Transverse colon (tissue), 4 donors: ENCODE measurements at regions not wholly inside any gene's neighbourhood (a gene's known extent, or its start where the extent isn't known, plus 50 kb on each side); places are given as distances from the start of the nearest gene placed in this dataset.

Source experiments
- DNase-seq: peaks from one replicate; pipeline ENCODE4 v3.0.0-alpha.2; 2019
- H3K27ac ChIP-seq, 4 donors: fragments of 200-600 bp; sonication (generic); 2 replicates each; pipeline ENCODE4 v1.5.1; 2016 to 2018; ENCODE audit warnings: inconsistent platforms in 4 of 4
- H3K27me3 ChIP-seq: fragments of 200-600 bp; sonication (generic); 2 replicates; pipeline ENCODE4 v1.5.1; 2017; ENCODE audit warnings: inconsistent platforms
- H3K36me3 ChIP-seq, 4 donors: fragments of 200-600 bp; sonication (generic); 2 replicates each; pipeline ENCODE4 v1.5.1; 2017 to 2019; ENCODE audit warnings: inconsistent platforms in 4 of 4
- H3K4me1 ChIP-seq, 4 donors: fragments of 200-600 bp; sonication (generic); 2 replicates each; pipeline ENCODE4 v1.5.1; 2017 to 2020; ENCODE audit warnings: inconsistent platforms in 4 of 4
- H3K4me3 ChIP-seq, 4 donors: fragments of 200-600 bp; sonication (generic); 1 replicate in 1 of 4; 2 replicates in 3 of 4; pipeline versions ENCODE4 v1.5.1 to v1.6.1; 2017 to 2019; ENCODE audit warnings: inconsistent platforms in 4 of 4
- H3K9me3 ChIP-seq, 2 donors: fragments of 200-600 bp; sonication (generic); 2 replicates each; pipeline ENCODE4 v1.5.1; 2017 to 2019; ENCODE audit warnings: inconsistent platforms in 2 of 2
- EP300 ChIP-seq: sonication (generic); formaldehyde crosslinking; IDR thresholded peaks from one replicate; pipeline ENCODE4 v1.6.1; 2017; ENCODE audit warnings: antibody characterized with exemption, low read depth
- POLR2A ChIP-seq: fragments of 450-650 bp; IDR thresholded peaks from one replicate; pipeline ENCODE4 v1.6.1; 2016; ENCODE audit warnings: antibody characterized with exemption, mild to moderate bottlenecking, moderate library complexity
- POLR2AphosphoS5 ChIP-seq, 3 donors: sonication (generic); formaldehyde crosslinking; IDR thresholded peaks; one replicate each; pipeline ENCODE4 v1.6.1; 2016; ENCODE audit warnings: antibody characterized with exemption in 3 of 3
- WGBS, 2 donors: methylation state at CpG; one replicate each; pipeline ENCODE4 v1.1.5; 2018; ENCODE audit warnings: low coverage in 1 of 2; 5-methylcytosine and 5-hydroxymethylcytosine counted together
- in situ Hi-C, 4 donors: fragments of 200-750 bp; cut with MboI; loops; one replicate each; pipeline versions ENCODE4 v1.15.0 to v1.15.1; 2017; ENCODE audit warnings: low sequenced_read_pairs in 3 of 4, low pct_ligation_motif_present in 1 of 4, low pct_unique_long_range_greater_than_20kb in 1 of 4
- intact Hi-C: fragments of 100-400 bp; cut with DNase I; formaldehyde crosslinking; loops from one replicate; pipeline ENCODE4 v1.15.1; 2023; ENCODE audit warnings: low total_unique reads
- TF ChIP-seq, protein P1 (sequence below), 5 experiments: fragments of 200-600 bp in 3 of 5; fragments of 450-650 bp in 2 of 5; sonication (generic) in 3 of 5; IDR thresholded peaks; 1 replicate in 2 of 5; 2 replicates in 3 of 5; pipeline ENCODE4 v1.5.1; 2016 to 2017; ENCODE audit warnings: antibody characterized with exemption in 5 of 5, inconsistent platforms in 3 of 5, mild to moderate bottlenecking in 2 of 5, moderate library complexity in 1 of 5

GRCh38 chr14:97655169-97655948 is 858.2 kb downstream of the VRK1 start:
- TF ChIP-seq POLR2A: no peak
- no peak for TF ChIP-seq POLR2AphosphoS5 (IDR thresholded peaks at IDR 0.05)
- no peak for TF ChIP-seq EP300
- TF ChIP-seq, protein P1, sequence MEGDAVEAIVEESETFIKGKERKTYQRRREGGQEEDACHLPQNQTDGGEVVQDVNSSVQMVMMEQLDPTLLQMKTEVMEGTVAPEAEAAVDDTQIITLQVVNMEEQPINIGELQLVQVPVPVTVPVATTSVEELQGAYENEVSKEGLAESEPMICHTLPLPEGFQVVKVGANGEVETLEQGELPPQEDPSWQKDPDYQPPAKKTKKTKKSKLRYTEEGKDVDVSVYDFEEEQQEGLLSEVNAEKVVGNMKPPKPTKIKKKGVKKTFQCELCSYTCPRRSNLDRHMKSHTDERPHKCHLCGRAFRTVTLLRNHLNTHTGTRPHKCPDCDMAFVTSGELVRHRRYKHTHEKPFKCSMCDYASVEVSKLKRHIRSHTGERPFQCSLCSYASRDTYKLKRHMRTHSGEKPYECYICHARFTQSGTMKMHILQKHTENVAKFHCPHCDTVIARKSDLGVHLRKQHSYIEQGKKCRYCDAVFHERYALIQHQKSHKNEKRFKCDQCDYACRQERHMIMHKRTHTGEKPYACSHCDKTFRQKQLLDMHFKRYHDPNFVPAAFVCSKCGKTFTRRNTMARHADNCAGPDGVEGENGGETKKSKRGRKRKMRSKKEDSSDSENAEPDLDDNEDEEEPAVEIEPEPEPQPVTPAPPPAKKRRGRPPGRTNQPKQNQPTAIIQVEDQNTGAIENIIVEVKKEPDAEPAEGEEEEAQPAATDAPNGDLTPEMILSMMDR (IDR thresholded peaks at IDR 0.05): no peak
- 38 to 52% methylated on average over 3 to 5 of the region's 5 CpGs for WGBS, 2 donors
- Histone ChIP-seq H3K4me3 (no peak overlapping the region), H3K27ac (no peak overlapping the region), H3K4me1 (no peaks in the 10 kb centered on the region), H3K9me3 (no peaks in the 10 kb centered on the region), H3K27me3 (no peaks in the 10 kb centered on the region), H3K36me3 (no peaks in the 10 kb centered on the region)
- in situ Hi-C loops (no loop called here), intact Hi-C loops (no loop called here)
- DNase-seq: no peak

DNA sequence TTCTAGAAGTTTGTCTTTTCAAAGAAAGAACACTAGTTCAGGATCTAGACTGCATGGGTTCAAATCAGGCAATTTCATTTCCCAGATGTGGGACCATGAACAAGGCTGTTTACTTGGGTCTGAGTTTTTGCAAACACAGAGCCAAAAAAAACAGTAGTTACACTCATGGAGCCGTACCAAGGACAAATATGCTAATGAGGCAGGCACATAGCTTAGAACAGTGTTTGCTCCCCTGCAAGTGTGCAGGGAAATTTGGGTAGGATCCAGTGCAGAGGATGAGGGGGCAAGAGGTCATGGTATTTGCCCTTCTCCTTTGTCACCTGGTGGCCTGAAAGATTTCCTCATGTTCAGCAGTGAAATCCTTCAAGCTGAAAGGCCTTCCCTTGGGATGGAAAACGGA is 860.4 kb downstream of the VRK1 start:
- intact Hi-C loops: no loop called here

DNA sequence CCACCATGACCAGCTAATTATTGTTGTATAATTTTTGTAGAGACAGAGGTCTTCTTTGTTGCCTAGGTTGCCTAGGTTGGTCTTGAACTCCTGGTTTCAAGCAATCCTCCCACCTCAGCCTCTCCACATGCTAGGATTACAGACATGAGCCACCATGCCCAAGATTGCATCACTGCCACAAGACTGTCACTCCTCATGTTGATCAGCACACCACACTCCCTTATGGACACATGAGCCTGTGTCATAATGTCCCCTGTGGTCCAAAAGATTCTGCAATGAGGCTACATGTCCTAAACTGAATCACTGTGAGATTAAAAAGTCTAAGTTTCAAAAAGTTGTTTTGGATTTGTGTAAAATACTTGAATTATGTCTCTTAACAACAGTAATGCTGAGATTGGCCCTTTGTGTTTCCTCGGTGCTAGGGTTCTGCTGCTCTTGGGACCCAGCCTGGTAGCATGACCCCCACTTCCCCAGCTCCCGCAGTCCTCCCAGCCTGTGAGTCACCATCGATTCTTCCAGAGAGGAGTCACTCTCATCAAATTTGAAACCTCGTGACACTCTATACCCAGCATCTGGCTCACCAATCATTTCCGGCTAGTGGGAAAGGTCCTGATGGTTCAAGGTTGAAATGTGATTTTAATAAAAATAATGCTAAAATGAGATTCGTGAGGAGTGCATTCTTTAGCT is 890.9 kb downstream of the VRK1 start:
- TF ChIP-seq, protein P1 (IDR thresholded peaks at IDR 0.05): no peak
- TF ChIP-seq POLR2A (no peak), EP300 (no peak), POLR2AphosphoS5 (IDR thresholded peaks at IDR 0.05) (no peak)
- no peaks in the 10 kb centered on the region for H3K36me3 ChIP-seq
- H3K4me3 ChIP-seq: no peak overlapping the region
- 65 to 82% methylated on average over 2 to 6 of the region's 6 CpGs for WGBS, 2 donors
- DNase-seq: no peak
- in situ Hi-C loops: no loop called here
- intact Hi-C loops: no loop called here
- no peaks in the 10 kb centered on the region for H3K27me3 ChIP-seq
- H3K4me1 ChIP-seq: no peaks in the 10 kb centered on the region
- H3K9me3 ChIP-seq: no peaks in the 10 kb centered on the region
- H3K27ac ChIP-seq: no peak overlapping the region

More for the DNA sequence above, 860.4 kb downstream of the VRK1 start:
- no peaks in the 10 kb centered on the region for H3K36me3 ChIP-seq
- TF ChIP-seq, protein P1 (IDR thresholded peaks at IDR 0.05): no peak
- TF ChIP-seq POLR2AphosphoS5 (IDR thresholded peaks at IDR 0.05) (no peak), EP300 (no peak), POLR2A (no peak)
- in situ Hi-C loops: no loop called here
- H3K27ac ChIP-seq: no peak overlapping the region
- no peak overlapping the region for H3K4me3 ChIP-seq
- H3K9me3 ChIP-seq: no peaks in the 10 kb centered on the region
- no peaks in the 10 kb centered on the region for H3K4me1 ChIP-seq
- 50 to 65% methylated on average over 1 to 2 of the region's 2 CpGs for WGBS, 2 donors
- DNase-seq: no peak
- H3K27me3 ChIP-seq: no peaks in the 10 kb centered on the region

DNA sequence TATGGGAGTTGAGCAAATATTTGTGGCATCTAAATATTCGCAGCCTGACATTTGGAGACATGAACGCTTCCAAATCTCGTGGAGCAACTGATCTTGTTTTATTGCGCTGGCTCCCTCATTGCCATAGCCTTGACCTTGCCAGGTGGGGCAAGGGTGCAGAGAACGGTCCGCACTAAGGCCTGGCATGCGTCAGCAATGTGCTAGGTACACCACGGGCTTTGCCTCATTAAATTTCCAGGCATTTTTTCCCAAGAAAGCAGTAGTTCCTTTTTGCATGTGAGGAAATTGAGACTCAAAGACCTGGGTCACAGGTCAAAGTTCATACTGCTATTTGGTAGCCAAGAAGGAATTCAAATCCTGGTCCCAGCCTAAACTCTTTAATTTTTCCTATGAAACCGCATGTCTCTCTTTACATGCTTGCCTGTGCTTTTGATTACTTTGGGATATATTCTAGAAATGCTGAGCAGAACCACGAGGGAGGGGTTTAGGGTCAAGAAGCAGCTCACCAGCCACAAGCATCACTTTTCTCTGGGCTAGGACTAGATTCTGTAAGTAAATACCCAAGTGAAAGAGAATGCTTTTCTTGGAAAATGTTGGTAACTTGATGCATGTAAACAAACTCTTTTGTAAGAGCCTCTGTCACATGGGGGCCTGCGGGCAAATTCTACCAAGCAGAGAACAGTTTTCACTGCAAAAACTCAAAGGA is 891.6 kb downstream of the VRK1 start:
- Histone ChIP-seq H3K9me3 (no peaks in the 10 kb centered on the region), H3K4me3 (no peak overlapping the region), H3K36me3 (no peaks in the 10 kb centered on the region), H3K4me1 (no peaks in the 10 kb centered on the region), H3K27ac (no peak overlapping the region), H3K27me3 (no peaks in the 10 kb centered on the region)
- no peak for DNase-seq
- in situ Hi-C loops (no loop called here), intact Hi-C loops (no loop called here)
- no peak for TF ChIP-seq EP300
- TF ChIP-seq, protein P1 (IDR thresholded peaks at IDR 0.05): no peak
- no peak for TF ChIP-seq POLR2A
- no peak for TF ChIP-seq POLR2AphosphoS5 (IDR thresholded peaks at IDR 0.05)
- WGBS, 2 donors: 67 to 72% methylated on average over 10 to 11 of the region's 11 CpGs
